HG02588 (cell line): ENCODE measurements at regions not wholly inside any gene's neighbourhood (a gene's known extent, or its start where the extent isn't known, plus 50 kb on each side); places are given as distances from the start of the nearest gene placed in this dataset.

Source experiments
- ATAC-seq: cut with Tn5 transposase; IDR thresholded peaks from one replicate; pipeline ENCODE4 v1.9.1; 2021; ENCODE audit warnings: mild to moderate bottlenecking, moderate library complexity; ENCODE audit not compliant: unreplicated experiment

DNA sequence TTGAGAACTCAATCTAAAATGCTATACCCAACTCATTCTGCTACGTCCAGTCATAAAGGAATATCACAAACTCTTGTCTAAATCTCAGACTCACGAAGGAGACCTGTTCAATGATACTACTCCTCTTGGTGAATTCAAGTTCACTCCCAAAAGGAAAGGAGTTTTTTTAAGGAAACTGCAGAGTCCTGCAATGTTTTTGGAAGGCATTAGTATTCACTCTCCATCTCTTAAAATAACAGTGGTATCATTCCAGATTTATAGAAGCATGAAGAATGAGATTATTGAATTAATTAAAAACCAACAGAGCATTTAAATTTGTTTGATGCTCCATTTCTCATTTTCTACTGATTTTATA lies 73.4 kb downstream of the FOXD1 start:
- no peak for ATAC-seq

DNA sequence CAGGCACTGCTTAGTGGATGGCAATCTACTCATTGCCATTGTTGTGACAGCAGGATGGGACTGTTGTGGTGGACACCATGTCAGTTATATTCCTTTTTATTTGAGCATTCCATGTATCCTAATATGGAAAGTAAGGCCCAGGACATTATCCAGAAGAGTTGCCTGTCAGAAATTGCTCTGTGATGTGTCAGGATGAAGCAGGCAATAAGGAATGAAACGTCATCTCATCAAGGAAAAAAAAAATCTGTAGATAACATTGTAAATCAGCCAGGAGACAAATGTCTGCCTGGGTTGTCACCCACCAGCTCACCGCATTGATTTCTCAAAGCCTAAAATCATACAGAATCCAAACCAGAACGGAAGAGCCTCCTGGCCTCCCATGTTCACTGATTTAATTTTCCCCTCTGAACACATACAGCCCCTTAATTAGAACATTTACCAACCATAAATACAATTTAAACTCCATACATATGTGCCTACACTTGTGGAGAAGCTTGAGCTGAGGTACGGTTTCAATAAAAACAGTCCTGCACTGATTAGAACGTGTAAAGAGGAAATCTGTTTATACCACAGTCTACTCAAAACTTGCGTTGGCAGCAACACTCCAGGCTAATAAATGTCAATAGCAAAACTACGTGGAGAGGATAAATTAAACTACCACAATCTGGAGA lies 73.9 kb downstream of the FOXD1 start:
- ATAC-seq: no peak

DNA sequence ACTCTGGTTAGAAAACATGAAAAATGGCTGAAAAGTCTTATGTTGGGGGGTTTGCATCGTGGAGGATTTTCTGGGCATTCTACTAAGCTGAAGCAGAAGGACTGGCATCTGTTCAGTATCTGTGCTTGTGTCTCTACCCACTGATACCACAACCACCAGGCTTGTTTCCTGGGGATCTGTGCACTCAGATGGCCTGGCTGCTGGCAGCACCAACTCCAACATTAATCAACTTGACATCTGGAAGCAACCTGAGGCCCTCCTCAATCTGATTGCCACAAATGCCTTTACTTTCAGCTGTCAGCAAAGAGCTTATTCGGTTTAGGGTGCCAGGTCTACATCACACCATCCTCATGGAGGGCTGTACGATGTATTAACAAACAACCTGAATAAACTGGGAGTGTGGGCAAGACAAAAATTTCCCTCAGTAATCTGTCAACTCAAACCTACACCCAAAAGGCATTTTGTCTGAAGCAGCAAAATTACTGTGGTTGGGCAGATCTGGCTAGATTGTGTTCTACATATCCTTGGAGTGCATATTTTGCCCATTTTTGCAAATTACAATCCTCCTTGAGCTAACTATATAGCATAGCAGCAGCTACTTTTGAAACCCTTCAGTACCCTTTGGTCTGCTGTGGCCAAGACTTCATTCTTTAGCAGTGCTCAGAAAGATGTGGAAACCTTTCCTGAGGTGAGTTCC lies 74.6 kb downstream of the FOXD1 start:
- no peak for ATAC-seq

DNA sequence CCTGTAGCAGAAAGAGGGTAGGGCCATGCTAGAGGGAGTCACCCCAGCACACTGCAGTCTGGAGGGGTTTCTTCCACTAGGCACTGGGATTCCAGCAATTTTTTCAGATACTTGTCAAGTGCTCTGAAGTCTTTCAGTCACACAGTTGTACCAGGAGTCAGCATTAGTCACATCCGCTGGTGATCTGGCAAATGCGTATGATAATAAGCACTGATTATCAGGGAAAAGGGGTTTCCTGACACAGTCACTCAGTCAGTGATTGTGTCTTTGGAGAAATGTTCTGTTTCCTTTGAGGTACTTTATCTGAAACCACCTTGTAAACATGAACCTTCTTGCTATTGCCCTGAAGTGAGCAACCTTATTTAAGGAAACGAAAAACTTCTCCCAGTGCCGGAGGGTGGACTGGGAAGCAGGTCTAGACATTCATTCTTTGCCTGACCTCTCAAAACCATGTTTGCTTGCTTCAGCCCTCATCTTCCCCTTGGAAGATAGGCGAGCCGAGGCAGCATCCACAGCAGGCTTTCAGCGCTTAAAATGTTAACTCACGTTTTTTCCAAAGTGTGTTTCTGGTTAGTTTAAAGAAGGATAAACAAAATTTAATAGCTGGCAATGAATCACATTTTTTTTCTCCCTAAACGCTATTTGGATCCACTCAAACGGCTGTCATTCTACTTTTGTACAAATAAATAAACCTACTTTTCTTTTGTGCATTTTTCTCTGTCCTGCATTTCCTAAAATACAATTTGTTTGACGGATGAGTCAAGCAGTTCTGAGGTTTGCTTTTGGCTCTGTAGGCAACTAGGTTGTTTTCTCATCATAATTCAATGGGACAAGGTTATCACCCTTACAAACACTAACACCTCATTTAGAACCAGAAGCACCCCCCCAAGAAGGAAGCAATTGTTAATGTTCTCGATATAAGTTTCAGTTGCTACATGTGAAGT lies 77.7 kb downstream of the FOXD1 start:
- ATAC-seq: no peak

DNA sequence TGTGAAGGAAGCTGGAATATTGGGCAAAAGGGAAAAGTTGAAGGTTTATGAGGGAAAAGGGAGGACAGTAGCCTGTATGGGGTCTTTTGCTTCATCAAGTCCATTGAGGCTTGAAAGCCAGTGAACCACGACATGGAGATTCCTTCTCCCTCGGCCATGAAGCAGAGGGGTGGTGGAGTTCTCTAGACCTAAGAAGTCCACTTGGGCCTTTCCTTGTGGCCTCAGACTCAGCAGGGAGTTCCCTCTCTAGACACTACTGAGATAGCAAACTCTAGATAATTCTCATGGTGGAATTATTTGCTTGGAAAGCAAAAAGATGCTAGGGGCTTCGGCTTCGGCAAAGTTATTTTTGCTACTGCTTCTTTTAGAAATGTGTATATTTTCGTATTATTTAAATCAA lies 78.5 kb downstream of the FOXD1 start:
- ATAC-seq: no peak

DNA sequence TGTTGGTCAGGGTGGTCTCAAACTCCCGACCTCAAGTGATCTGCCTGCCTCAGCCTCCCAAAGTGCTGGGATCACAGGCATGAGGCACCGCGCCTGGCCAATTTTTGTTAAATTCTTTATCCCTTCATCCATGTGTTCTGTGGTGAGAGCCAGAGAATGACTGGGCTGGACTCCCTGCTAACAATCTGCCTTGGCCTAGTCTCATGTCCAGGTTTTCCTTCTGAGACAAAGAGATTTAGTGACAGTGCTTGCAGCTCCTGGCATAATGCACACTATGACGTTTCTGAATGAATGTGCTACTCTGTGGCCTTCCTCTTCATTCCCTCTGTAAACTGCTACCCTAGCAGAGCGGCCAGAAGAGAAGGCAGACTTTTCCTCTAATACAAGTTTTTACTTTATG lies 79.3 kb downstream of the FOXD1 start:
- no peak for ATAC-seq

DNA sequence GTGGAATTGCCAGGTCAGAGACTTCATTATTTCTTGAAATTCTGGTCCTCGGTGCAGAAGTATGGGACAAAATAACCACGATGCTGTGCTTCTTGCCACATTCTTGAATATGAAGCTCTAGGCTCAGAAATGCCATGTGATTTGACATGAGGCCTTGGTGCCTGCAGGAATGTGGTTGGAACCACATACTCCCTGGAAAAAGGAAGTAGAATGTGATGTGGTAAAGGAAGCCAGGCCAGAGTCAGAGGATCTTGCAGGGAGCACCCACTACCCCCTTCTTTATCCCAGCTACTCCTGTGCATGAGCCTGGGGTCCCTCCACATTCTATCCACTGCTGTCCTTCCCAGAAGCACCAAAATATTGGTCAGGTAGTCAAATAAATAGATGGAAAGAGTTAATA lies 80.9 kb downstream of the FOXD1 start:
- no peak for ATAC-seq

DNA sequence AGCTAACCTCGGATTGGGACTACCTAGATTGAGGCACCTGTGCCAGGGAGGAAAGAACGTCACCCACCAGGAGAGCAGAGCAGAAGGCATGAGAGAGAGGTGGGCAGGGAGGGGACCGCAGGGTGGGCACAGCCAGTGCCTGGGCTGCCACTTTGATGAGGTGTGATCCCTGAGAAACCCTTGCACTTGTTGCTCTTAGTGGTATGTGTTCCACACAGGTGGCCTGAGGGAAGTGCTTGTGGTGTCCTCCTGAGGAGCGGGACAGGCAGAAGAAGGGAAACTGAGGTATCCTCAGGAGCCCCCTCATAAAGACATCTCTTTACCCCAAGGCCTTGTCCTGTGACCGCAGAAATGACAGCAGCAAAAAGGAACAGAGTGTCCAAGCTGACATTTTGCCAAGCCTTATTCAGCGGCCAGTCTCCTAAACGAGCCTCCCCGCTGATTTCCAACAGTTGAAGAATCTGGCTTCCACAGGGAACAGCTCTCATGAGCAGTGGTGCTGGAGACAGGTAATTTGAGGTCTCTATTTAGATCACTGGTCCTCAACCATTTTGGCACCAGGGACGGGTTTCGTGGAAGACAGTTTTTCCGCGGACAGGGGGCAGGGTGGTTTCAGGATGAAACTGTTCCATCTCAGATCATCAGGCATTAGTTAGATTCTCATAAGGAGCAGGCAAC lies 82.4 kb downstream of the FOXD1 start:
- ATAC-seq: no peak

DNA sequence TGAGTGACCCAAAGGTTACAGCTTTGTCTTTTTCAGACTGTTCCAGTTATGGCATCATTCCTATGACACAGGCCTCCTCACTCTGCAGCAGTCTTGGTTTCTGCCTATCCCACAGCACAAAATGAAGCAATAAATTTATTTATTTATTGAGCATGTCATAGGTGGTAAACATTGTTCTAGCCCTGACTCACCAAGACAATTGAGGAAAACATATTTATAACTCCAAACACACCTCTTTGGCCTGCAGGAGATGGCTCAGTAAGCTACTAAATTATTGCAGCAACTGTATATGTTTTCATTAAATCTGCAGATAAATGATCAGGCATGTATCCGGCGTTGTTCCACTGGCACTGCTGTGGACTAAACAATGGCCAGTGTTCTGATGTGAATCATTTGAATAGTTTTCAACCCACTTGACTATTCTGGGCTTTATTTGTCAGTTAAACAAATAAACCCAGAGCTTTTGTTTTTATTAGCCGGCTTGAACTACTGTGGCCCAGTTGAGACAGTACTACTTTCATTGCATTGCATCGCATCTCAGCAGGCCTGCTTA lies 83.2 kb downstream of the FOXD1 start:
- ATAC-seq: no peak

DNA sequence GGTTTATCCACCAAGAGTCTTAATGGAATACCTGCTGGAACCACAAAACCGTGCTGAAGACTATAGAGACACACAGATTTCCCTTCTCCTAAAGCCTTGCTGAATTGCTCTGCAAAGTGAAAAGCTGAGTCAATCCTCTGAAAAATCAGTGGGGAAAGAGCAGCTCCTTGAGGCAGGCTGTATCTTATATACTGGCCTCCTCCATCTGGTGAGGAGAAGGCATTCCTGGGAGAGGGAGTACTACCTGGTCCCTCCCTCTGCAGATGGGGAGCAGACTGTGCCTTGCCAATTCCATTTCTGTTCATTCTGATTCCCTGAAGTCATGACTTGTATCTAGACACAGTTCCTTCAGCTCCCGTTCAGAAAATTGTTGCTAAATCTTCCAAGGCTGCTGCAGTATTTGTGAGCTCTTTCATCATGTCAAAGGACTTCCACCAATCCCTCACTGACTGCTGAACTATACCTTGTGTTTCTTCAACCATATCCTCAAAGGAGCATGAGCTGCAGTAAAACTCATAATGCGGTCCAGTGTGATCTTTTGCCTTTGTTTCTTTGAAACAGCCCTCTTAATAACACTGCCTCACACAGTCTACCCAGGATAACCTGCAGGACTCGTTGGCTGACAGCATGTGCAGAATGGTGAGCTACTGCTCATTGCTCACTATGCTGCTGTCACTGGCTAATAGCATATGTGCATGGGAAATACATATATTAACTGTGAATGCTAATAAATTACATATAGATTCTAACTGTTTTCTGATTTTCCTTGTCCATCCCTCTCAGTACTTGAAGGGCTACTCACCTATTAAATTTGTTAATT lies 84.5 kb downstream of the FOXD1 start:
- no peak for ATAC-seq

DNA sequence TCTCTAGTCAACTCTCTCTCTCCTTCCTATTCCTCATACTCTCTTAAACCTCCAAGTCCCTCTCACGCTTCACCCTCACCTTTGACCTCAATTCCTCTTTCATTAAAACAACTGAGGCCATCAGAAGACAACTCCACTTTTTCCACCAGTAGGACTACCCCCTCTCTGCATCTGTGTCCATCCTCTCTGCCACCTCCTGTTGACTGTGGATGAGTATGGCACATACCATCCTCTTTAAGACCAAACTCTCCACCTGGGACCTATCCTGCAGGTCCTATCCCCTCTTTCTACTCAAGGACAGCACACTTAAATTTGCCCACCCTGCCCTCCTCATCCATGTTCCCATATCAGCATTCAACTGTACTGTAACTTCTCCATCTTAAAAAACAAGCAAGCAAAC lies 89.2 kb downstream of the FOXD1 start:
- ATAC-seq: no peak

DNA sequence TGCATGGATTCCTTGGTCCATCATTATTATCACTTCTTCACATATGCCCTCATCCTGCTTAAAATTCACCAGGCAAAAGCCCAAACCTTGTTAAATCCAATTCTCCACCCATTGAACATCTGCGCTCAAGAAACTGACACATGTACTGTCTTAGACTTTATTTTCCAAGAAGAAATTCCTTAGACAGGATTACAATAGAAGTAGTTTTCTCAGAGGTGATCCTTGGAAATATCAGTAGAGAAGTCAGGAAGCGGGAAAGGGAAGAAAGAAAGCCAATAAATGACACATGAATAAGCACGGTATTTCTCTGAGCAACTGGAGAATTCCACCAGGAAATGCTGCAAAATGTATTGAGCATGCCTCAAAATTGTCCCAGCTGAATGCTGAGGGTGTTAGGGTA lies 90.2 kb downstream of the FOXD1 start:
- no peak for ATAC-seq

DNA sequence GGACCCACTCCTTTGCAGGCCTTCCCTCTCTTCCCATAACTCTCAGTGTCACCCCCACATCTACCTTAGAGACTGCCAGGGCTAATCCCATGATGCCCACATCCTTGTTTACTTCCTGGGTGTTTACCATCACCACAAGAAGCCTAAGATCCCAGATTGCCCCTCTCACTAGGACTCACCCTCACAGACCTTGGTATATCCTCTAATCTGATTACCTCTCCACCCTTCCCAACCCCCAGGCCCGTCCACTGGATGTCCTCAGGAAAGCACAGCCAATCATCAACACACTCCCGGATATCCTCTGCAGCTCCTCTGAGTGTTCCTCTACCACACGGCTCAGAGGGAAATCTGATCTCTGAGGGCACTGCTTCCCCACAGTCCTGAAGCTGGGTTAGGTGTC lies 91.0 kb downstream of the FOXD1 start:
- ATAC-seq: no peak

DNA sequence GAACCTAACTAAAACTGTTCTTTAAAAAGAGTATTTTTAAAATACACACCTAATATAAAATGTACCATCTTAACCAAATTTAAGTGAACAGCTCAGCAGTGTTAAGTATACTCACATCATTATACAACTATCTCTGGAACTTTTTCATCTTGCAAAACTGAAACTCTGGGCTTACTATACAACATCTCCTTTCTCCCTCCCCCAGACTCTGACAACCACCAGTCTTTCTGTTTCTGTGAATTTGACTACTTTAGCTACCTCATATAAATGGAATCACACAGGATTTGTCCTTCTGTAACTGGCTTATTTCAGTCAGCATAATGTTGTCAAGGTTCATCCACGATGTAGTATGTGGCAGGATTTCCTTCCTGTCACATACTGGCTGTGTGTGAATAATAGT lies 93.5 kb downstream of the FOXD1 start:
- ATAC-seq: no peak

DNA sequence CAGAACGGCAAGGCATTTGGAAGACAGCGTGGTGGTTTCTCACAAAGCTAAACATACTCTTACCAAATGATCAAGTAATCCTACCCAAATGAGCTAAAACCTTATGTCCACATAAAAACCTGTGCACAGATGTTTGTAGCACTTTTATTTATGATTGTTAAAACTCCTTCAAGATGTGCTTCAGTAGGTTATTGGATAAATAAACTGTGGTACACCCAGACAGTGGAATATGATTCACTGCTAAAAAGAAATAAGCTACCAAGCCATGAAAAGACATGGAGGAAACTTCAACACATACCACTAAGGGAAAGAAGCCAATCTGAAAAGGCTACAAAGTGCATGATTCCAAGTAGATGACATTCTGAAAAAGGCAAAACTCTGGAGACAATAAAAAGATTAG lies 94.2 kb downstream of the FOXD1 start:
- ATAC-seq: no peak

DNA sequence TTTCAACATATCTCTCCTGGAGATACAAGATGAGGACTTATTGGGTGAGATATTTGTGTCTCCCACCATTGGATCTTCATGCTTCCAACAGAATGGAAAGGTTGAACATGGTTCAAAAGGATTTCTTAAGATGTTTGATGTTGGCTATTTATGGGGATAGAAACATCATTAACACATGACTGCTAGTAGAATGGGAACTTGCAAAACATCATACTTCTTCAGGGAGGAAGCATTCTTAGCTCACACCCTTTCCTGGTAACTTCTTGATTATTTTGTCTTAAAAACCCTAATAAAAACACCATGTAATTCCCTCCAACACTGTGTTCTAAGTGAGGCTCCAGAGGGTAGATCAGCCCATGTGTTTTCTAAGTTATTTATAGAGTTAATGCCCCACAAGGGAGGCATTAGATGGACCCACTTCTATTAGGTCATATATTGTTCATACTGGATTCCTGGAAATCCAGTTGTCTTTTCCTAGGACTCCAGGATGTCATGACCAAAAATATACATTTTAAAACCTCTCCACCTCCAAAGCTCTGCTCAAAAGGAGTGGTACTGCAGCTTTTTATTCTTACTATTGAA lies 95.8 kb downstream of the FOXD1 start:
- no peak for ATAC-seq

DNA sequence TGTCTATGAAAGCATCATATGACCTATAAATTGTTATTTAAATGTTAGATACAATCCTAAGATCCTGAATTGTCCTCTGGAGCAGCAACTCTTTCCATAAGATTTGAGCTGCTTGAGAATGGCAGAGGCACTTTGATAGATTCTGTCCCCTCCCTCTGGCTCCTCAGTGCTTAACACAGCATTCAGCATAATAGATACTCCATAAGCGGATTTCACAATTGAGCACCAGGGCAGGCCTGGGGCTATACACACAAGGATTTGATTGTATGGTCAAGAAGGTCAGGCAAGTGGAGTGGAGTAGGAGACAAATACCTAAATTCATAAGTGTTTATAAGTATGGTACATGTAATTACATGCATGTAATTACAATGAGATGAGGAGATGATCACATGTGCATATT lies 96.3 kb downstream of the FOXD1 start:
- no peak for ATAC-seq

DNA sequence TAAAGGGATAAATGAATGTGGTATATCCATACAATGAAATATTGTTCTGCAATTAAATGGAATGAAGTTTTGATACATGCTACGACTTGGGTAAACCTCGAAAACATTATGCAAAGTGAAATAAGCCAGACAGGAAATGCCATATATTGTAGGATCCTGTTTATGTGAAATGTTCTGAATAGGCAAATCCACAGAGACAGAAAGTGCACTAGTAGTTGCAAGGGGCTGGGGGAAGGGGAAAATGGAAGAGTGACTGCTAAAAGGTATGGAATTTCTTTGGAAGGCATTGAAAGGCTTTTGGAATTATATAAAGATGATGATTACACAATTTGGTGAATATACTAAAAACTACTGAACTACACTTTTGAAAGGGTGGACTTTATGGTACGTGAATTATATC lies 97.0 kb downstream of the FOXD1 start:
- ATAC-seq: no peak

DNA sequence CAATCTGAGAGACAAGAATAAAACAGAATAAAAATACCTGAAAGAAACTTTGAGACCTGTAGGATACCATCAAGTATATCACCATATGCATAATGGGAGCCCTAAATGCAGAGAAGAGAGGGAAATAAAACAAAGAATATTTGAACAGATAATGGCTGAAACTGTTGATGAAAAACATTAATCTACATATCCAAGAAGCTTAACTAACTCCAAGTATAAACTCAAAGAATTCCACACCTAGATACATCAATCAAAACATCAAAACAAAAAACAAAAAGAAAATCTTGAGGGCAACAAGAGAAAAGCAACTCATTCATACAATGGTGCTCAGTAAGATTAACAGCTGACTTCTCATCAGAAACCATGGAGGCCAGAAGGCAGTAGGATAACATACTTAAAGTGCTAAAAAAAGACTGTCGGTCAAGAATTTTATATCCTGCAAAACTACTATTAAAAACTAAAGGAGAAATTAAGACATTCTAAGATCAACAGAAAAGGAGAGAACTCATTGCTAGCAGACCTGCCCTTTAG lies 101.6 kb downstream of the FOXD1 start:
- no peak for ATAC-seq

DNA sequence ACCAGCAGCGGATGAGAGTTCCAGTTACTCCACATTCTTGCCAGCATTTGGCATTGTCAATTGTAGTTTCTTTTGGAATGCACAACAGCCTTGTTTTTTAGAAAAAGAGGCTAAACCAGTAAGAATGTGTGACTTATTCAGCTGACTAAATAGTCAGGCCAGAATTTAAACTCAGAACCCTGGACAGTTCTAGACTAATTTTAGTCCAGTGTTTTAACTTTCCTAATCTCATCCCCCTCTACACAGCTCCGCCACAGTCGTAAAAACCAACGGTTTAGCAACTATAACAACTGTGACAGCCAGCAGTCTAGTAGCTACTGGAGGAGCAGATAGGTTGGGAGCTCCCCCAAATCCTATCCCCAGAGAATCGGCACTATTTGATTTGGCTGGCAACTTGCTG lies 103.7 kb downstream of the FOXD1 start:
- no peak for ATAC-seq
